ENCODE measurements at regions not wholly inside any gene's neighbourhood (a gene's known extent, or its start where the extent isn't known, plus 50 kb on each side); places are given as distances from the start of the nearest gene placed in this dataset.
"Not testable (repeated sequence)": the region's sequence is repeated elsewhere in the genome, so short reads cannot be mapped to it uniquely, and the experiment has no call there.

DNA sequence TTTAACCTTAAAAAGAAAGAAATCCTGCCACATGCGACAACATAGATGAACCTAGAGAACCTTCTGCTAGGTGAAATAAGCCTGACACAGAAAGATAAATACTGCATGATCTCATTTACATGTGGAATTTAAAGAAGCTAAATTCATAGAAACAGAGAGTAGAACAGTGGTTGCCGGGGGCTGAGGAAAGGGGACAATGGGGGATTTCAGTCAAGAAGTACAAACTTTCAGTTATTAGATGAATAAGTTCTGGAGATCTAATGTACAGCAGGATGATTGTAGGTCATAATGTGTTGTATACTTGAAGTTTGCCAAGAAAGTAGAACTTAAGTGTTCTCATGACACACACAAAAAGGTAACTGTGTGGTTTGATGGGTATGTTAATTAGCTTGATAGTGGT is 204.3 kb upstream of the PRSS16 start:
- no peak overlapping the region for H3K27ac ChIP-seq
- no peak for DNase-seq
- intact Hi-C loops (cut with DNase I), result no loop called here
- TF ChIP-seq, protein P1, sequence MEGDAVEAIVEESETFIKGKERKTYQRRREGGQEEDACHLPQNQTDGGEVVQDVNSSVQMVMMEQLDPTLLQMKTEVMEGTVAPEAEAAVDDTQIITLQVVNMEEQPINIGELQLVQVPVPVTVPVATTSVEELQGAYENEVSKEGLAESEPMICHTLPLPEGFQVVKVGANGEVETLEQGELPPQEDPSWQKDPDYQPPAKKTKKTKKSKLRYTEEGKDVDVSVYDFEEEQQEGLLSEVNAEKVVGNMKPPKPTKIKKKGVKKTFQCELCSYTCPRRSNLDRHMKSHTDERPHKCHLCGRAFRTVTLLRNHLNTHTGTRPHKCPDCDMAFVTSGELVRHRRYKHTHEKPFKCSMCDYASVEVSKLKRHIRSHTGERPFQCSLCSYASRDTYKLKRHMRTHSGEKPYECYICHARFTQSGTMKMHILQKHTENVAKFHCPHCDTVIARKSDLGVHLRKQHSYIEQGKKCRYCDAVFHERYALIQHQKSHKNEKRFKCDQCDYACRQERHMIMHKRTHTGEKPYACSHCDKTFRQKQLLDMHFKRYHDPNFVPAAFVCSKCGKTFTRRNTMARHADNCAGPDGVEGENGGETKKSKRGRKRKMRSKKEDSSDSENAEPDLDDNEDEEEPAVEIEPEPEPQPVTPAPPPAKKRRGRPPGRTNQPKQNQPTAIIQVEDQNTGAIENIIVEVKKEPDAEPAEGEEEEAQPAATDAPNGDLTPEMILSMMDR (IDR thresholded peaks at IDR 0.05), result no peak
- TF ChIP-seq POLR2A (IDR thresholded peaks at IDR 0.05), result no peak
- H3K4me1 ChIP-seq (replicated peaks in 1 of 2), result no peaks in the 10 kb centered on the region
- 81 to 97% (median 91%) methylated on average over 2 of the region's 2 CpGs for WGBS, 4 donors
- no peak overlapping the region for H3K4me3 ChIP-seq
- no peaks in the 10 kb centered on the region for H3K9me3 ChIP-seq (replicated peaks in 1 of 3)
- H3K27me3 ChIP-seq, result peaks cover 3% of the 10 kb centered on the region
- H3K36me3 ChIP-seq (replicated peaks in 1 of 2), result no peaks in the 10 kb centered on the region

GRCh38 chr6:27045131-27045530 is 202.4 kb upstream of the PRSS16 start:
- H3K36me3 ChIP-seq (replicated peaks in 1 of 2); H3K9me3 ChIP-seq (replicated peaks in 1 of 3); DNase-seq; H3K4me3 ChIP-seq; H3K4me1 ChIP-seq (replicated peaks in 1 of 2); H3K27ac ChIP-seq; H3K27me3 ChIP-seq; intact Hi-C loops (cut with DNase I): not testable (repeated sequence)
- WGBS, 4 donors, result 92 to 94% (median 92%) methylated on average over 25 to 26 of the region's 26 CpGs; no CpG with 5 or more reads in 1 of the 4 donors

- intact Hi-C loops (cut with DNase I); DNase-seq; H3K9me3 ChIP-seq (replicated peaks in 1 of 3); H3K4me1 ChIP-seq (replicated peaks in 1 of 2); H3K4me3 ChIP-seq; H3K27ac ChIP-seq; H3K27me3 ChIP-seq; H3K36me3 ChIP-seq (replicated peaks in 1 of 2): not testable (repeated sequence)
- 45 to 65% (median 64%) methylated on average over 4 to 5 of the region's 5 CpGs for WGBS, 4 donors
These were observed 199.8 kb upstream of the PRSS16 start for GRCh38 chr6:27047725-27048124.

GRCh38 chr6:27049863-27050781 is 197.4 kb upstream of the PRSS16 start:
- no peaks in the 10 kb centered on the region for H3K4me1 ChIP-seq (replicated peaks in 1 of 2)
- no peak for DNase-seq
- no peak overlapping the region for H3K4me3 ChIP-seq
- TF ChIP-seq, protein P1 (IDR thresholded peaks at IDR 0.05), result no peak
- no peak for TF ChIP-seq POLR2A (IDR thresholded peaks at IDR 0.05)
- H3K9me3 ChIP-seq (replicated peaks in 1 of 3), result no peaks in the 10 kb centered on the region
- no peaks in the 10 kb centered on the region for H3K36me3 ChIP-seq (replicated peaks in 1 of 2)
- no peak overlapping the region for H3K27ac ChIP-seq
- H3K27me3 ChIP-seq, result peaks cover under 1% of the 10 kb centered on the region
- WGBS, 4 donors, result 67 to 79% (median 73%) methylated on average over 29 to 30 of the region's 30 CpGs
- intact Hi-C loops (cut with DNase I), result no loop called here

- H3K9me3 ChIP-seq (replicated peaks in 1 of 3); H3K27me3 ChIP-seq; DNase-seq; intact Hi-C loops (cut with DNase I); H3K36me3 ChIP-seq (replicated peaks in 1 of 2); H3K27ac ChIP-seq; H3K4me3 ChIP-seq; H3K4me1 ChIP-seq (replicated peaks in 1 of 2): not testable (repeated sequence)
- 84 to 91% (median 90%) methylated on average over 10 of the region's 10 CpGs for WGBS, 4 donors
These were observed 195.3 kb upstream of the PRSS16 start for GRCh38 chr6:27052082-27052730.

Measured in adrenal gland (tissue), 9 donors.